HG03439 (cell line): ENCODE measurements at regions not wholly inside any gene's neighbourhood (a gene's known extent, or its start where the extent isn't known, plus 50 kb on each side); places are given as distances from the start of the nearest gene placed in this dataset.
"Not testable (repeated sequence)": the region's sequence is repeated elsewhere in the genome, so short reads cannot be mapped to it uniquely, and the experiment has no call there.

Experiments used
- ATAC-seq: cut with Tn5 transposase; IDR thresholded peaks from one replicate; pipeline ENCODE4 v1.9.1; 2021; ENCODE audit warnings: mild to moderate bottlenecking, moderate library complexity; ENCODE audit not compliant: unreplicated experiment

DNA sequence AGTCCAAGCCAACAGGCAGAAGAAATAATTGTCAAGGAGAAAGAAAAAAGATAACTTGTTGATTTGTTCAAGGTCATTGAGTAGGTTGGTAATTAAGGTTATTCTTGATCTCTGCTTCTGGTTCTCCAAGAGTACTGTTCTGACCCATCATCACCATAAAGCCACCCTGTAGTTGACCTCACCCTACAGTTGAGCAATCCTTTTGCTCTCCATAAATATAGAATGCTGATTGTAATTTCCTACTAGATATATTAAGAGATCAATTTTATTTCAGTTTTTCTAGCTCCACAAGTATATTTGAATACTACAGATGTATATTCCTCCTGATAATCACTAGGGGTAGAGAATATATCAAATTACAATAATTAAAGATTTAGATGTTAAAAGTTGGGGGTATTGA lies 350.5 kb upstream of the PDE3A start:
- ATAC-seq, result no peak

- ATAC-seq, result no peak
Observed at GRCh38 chr12:20018406-20018805, 349.9 kb upstream of the PDE3A start.

GRCh38 chr12:20024194-20024593 lies 344.1 kb upstream of the PDE3A start:
- ATAC-seq, result no peak

DNA sequence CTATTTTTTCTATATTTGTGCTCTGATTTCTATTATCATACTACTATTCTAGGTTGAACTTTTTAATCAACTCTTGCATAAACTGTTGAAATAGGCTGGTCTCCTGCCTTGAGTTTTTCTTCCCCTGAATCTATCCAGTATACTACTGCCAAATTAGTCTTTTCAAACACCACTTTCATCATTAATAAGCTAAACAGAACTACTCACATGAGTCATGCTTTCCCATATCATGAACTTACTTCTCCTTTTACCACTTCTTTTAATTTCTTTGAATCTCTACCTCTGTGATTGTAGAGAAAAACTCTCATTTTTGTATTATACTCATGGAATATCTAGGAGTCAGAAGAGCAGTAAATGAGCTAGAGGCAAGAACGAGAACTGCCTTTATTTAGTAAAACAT lies 340.3 kb upstream of the PDE3A start:
- no peak for ATAC-seq

DNA sequence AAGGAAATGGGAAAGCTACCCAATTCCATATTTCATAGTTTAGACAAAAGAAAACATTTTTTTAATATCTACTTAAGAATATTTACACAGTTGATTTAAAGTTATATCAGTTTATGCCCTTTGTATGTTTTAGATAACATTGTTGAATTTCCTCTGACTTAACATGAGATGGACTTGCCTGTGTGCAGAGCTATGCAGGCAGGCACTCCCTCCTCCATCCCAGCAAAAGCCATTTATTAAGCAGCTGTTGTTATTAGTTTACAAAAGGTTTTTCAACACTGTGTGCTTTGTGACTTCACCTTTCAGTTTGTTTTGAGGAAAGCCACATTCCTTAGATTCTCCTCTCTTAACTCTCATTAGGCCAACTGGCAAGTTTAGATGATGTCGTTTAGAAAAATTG lies 337.5 kb upstream of the PDE3A start:
- ATAC-seq, result no peak

- no peak for ATAC-seq
Observed at GRCh38 chr12:20039562-20039961, 328.8 kb upstream of the PDE3A start.

DNA sequence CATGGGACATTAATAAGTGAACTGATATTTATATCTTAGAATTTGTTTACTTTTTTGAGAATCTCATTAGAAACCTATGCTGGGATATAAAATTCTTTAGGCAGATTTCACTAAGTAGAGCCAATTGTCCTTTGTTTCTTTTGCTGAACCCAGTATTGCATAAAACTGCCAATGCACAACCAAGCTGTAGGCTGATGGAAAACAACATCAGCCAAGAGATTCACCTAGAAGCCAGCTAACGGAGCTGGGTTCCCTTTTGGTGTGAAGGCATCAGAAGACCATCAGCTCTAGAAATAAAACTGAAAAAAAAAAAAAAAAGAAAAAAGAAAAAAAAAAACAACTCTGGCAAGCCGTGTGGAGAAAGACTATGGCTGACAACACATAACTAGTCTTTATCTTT lies 328.2 kb upstream of the PDE3A start:
- no peak for ATAC-seq

DNA sequence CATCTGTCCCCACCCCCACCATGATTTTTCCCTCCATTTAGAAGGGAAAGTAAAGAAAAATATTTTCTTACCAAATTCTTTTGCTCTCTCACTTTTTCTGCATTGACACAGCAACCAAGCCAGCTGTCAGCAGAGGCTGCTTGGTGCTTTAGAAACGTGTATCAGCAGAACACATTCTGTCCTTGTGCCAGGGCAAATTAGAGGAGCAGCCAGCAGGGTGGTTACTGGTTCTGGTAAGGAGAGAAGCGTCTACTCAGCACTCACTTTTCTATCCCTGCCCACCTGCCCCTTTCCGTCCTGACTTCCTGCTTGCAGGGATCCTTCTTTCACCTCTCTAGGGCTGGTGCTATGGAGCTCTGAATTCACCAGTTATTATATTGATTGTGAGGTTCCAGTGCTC lies 327.5 kb upstream of the PDE3A start:
- ATAC-seq, result no peak

DNA sequence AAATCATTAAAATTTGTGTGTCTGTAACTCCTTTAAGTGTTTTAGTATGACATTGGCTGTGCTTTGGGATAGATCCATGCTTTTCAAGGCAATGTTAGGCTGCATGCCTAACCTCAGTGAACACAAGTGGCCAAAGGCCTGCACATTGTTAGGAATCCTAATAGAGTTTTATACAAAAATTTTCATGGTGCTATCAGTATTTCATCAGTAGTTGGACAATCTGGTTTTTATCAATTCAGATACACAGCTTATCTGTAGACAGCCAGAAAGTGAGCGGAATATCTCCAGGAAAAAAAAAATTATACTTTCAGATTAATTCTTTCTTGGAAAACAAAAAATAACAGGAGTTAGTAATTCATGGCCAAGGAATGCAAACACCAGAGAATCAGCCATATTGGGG lies 324.0 kb upstream of the PDE3A start:
- ATAC-seq, result no peak

DNA sequence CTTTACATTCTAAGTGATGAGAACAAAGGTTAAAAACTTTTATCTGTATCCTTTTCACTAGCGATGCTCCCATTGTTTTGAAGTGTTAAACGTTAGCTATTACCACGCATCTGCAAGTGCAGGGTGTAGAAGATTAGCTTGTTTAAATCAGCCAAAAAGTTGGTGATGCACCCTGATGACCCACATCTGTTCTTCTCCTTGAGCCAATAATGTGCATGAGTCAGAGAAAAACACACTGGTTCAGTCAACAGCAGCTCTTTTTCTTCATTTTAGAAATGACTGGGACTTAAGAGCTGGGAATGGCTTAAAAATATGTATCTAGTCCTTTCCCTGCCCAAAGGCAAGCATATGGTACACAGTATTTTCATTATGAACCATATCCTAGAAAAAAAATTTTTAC lies 323.5 kb upstream of the PDE3A start:
- no peak for ATAC-seq

DNA sequence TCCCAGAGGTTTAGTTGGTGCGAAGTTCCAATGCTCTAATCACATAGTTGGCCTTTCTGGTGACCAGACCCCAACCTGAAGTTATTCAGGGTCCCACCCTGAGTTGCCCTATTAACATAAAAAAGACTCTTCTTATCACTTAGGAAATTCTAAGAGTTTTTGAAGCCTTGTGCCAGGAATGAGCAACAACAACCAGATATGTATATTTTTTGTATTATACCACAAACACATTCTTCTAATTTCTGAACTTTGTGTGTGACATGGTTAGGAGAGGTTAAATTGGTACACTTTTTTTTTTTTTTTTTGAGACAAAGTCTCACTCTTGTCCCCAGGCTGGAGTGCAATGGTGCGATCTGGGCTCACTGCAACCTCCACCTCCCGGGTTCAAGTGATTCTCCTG lies 320.4 kb upstream of the PDE3A start:
- ATAC-seq, result no peak

DNA sequence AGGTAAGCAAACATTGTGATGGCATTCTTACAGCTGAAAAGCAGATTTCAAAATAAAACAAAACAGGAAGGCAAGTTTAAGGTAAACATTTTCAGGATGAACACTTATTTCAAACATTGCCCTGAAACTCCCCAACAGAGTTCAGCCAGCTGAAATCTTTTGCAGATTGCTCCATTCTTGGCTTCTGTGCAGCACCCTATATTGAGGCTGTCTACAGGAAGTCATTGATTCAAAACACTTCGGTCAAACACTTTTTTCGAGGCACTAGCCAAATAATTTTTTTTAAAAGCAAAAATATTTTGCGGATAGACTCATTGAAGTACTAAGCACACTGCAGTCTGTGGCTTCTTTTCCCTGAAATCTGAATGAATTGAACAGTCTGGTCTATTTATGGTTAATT lies 318.1 kb upstream of the PDE3A start:
- no peak for ATAC-seq

DNA sequence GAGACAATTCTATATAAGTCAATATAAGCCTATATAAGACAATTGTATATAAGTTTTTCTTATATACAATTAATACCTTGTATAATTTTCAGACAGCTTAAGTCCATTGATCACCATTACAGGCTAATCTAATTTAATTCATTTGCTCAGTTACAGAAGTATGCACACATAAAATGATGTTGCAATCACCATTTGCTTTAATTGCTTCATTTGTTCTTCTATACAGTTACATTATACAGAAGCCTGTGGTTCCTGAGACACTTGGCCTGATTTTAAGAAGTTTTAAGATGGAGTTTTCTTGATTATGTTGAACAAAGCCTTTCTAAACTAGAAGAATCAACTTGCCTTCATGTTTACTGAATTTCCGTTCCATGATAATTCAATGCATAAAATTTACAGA lies 314.6 kb upstream of the PDE3A start:
- no peak for ATAC-seq

GRCh38 chr12:20055856-20056255 lies 312.5 kb upstream of the PDE3A start:
- no peak for ATAC-seq

GRCh38 chr12:20057398-20057797 lies 310.9 kb upstream of the PDE3A start:
- ATAC-seq, result no peak

GRCh38 chr12:20063116-20063515 lies 305.2 kb upstream of the PDE3A start:
- no peak for ATAC-seq

DNA sequence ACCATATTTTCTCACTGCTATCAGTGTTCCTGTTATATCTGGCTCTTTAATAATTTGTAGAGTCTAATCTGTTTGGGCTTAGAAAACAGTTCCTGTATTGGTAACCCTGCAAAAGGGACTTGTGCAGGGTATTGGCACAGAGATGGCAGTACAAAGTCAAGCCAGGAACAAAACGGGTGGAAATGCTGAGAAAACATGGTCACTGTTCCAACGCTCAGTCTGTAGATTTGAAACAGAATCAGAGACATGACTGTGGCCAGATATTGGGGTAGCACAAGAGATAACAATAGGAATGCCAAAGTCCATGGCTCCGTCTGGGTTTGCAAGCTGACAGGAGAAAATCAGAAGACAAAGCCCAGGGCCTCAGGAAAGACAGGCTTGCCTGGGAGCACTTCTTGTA lies 290.7 kb upstream of the PDE3A start:
- ATAC-seq, result no peak

GRCh38 chr12:20089077-20089476 lies 279.3 kb upstream of the PDE3A start:
- no peak for ATAC-seq

DNA sequence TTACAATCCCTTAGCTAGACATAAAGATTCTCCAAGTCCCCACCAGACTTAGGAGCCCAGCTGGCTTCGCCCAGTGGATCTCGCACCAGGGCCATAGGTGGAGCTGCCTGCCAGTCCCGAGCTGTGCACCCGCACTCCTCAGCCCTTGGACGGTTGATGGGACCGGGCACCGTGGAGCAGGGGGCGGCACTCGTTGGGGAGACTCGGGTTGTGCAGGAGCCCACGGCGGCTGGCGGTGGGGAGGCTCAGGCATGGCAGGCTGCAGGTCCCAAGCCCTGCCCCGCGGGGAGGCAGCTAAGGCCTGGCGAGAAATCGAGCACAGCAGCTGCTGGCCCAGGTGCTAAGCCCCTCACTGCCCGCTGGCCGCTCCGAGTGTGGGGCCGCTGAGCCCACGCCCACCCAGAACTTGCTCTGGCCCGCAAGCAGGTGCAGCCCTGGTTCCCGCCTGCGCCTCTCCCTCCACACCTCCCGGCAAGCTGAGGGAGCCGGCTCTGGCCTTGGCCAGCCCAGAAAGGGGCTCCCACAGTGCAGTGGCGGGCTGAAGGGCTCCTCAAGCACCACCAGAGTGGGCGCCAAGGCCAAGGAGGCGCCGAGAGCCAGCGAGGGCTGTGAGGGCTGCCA lies 275.0 kb upstream of the PDE3A start:
- not testable (repeated sequence) for ATAC-seq

DNA sequence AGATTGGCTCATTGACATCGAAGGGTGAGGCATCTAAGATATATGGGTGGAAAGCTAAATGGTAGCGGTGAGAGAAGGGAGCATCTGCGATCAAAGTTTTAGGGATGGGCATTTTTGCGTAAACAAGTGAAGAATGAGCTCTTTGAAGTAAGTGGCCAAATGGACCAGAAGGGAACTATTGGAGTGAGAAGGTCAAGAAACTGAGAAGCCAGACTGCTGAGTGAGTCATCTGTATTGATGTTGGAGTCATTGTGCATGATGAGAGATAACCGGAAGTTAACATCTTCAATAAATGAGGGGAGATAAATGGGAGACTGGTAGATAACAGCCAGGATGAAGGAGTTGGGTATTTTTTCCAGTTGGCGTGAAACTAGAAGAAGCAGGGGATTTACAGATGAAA lies 271.9 kb upstream of the PDE3A start:
- no peak for ATAC-seq

- no peak for ATAC-seq
Observed at GRCh38 chr12:20097626-20098025, 270.7 kb upstream of the PDE3A start.

DNA sequence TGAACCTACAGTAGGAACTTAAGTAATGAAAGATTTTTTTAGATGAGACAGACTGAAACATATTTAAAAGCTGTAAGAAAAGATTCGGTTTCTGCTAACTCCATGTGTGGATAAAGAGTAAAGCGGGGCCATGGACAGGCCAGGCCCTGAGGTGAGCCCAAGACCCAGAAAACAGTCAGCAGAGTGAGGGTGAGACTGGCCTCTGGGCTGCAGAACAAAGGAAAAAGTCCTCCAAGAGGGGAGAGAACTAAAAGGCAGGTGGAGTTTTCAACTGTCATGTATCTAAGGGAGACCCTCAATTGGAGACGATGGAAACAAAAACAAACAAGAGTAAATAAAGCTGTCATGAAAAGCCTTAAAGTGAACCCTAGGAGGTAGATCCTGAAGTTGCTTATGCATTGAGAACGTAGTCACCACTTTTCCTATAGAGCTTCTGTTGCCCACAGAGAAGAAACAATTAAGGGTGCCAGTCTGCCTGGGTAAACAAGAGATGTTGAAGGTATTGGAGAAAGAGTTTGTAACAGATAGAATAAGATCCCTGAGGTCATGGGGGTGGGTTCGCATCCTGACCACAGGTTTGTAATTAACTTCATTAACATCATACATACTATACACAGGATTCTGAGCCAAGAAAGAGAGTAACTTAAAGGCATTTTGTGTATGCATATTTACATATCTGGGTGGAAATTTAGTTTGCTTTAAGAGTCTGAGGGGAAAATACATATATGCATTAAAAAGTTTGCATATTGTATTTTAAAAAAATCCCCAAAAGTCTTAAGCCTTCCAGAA lies 268.7 kb upstream of the PDE3A start:
- no peak for ATAC-seq

DNA sequence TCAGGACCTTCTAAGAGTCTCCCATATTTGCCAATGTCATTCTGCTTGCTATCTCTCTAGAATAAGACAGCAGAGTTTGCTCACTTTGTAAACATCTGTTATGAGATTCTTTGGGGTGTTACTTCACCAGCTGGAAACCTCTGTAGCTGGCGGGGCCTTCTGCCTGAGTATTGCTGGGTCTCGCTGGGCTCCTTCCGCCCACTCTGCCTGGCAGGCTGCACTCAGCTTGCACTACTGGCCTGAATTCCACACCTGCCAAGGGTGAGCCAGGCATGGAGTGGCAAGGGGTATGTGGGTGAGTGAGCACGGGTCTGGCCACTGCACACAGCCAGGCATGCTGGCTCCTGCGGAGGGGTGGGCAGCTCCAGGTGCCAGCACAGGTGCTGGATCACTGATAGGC lies 267.3 kb upstream of the PDE3A start:
- ATAC-seq, result no peak
